ENCODE measurements at regions not wholly inside any gene's neighbourhood (a gene's known extent, or its start where the extent isn't known, plus 50 kb on each side); places are given as distances from the start of the nearest gene placed in this dataset.

- TF ChIP-seq CTCF (IDR thresholded peaks at IDR 0.05; ENCODE audit: low read length) (no peak), EZH2 (optimal IDR thresholded peaks at IDR 0.05; ENCODE audit: low read depth, low read length) (no peak), EZH2phosphoT487 (IDR thresholded peaks at IDR 0.05; ENCODE audit: low read length) (no peak)
Measured at GRCh38 chr2:60104514-60105505, 448.6 kb downstream of the BCL11A start.

All from MM.1S (cell line).